ENCODE measurements at regions not wholly inside any gene's neighbourhood (a gene's known extent, or its start where the extent isn't known, plus 50 kb on each side); places are given as distances from the start of the nearest gene placed in this dataset.

- WGBS, 2 donors (ENCODE audit: low coverage in 1 of 2): 10 to 38% methylated on average over 1 of the region's 1 CpG
These were observed 174.4 kb downstream of the ALG10B start for GRCh38 chr12:38490941-38491340.

GRCh38 chr12:38501481-38501880, 184.9 kb downstream of the ALG10B start:
- TF ChIP-seq POLR2AphosphoS5 (IDR thresholded peaks at IDR 0.05): no peak
- no peak for TF ChIP-seq POLR2A (IDR thresholded peaks at IDR 0.05)
- TF ChIP-seq CTCF (IDR thresholded peaks at IDR 0.05): no peak
- no peak for TF ChIP-seq EP300 (IDR thresholded peaks at IDR 0.05)
- ATAC-seq: no peak
- H3K4me3 ChIP-seq: no peak overlapping the region

More at GRCh38 chr12:38490941-38491340, 174.4 kb downstream of the ALG10B start:
- H3K4me3 ChIP-seq: no peak overlapping the region
- ATAC-seq: no peak
- H3K27me3 ChIP-seq: no peaks in the 10 kb centered on the region
- TF ChIP-seq EP300 (IDR thresholded peaks at IDR 0.05): no peak
- no peak for TF ChIP-seq CTCF (IDR thresholded peaks at IDR 0.05)
- no peak for TF ChIP-seq POLR2A (IDR thresholded peaks at IDR 0.05)
- no peak for TF ChIP-seq POLR2AphosphoS5 (IDR thresholded peaks at IDR 0.05)
- peaks cover 0 to 3% (median 0%) of the 10 kb centered on the region in 3 donors for H3K9me3 ChIP-seq
- no peaks in the 10 kb centered on the region for H3K36me3 ChIP-seq
- H3K4me1 ChIP-seq: no peaks in the 10 kb centered on the region
- H3K27ac ChIP-seq: no peak overlapping the region

GRCh38 chr12:38501991-38502390, 185.4 kb downstream of the ALG10B start:
- TF ChIP-seq EP300 (IDR thresholded peaks at IDR 0.05): no peak
- TF ChIP-seq CTCF (IDR thresholded peaks at IDR 0.05): no peak
- no peak for TF ChIP-seq POLR2AphosphoS5 (IDR thresholded peaks at IDR 0.05)
- no peak for TF ChIP-seq POLR2A (IDR thresholded peaks at IDR 0.05)
- ATAC-seq: no peak

More at GRCh38 chr12:38501481-38501880, 184.9 kb downstream of the ALG10B start:
- no peaks in the 10 kb centered on the region for H3K27me3 ChIP-seq
- WGBS, 2 donors (ENCODE audit: low coverage in 1 of 2): 65 to 69% methylated on average over 4 of the region's 4 CpGs
- no peaks in the 10 kb centered on the region for H3K36me3 ChIP-seq
- H3K27ac ChIP-seq: no peak overlapping the region
- H3K9me3 ChIP-seq: peaks cover 0 to 7% (median 0%) of the 10 kb centered on the region in 3 donors
- H3K4me1 ChIP-seq: no peaks in the 10 kb centered on the region

GRCh38 chr12:38502415-38502814, 185.8 kb downstream of the ALG10B start:
- no peaks in the 10 kb centered on the region for H3K36me3 ChIP-seq
- H3K4me3 ChIP-seq: no peak overlapping the region

More at GRCh38 chr12:38501991-38502390, 185.4 kb downstream of the ALG10B start:
- Histone ChIP-seq H3K27me3 (no peaks in the 10 kb centered on the region), H3K4me1 (no peaks in the 10 kb centered on the region), H3K4me3 (no peak overlapping the region), H3K36me3 (no peaks in the 10 kb centered on the region), H3K9me3 (peaks cover 0 to 7% (median 0%) of the 10 kb centered on the region in 3 donors), H3K27ac (no peak overlapping the region)

More at GRCh38 chr12:38502415-38502814, 185.8 kb downstream of the ALG10B start:
- H3K27me3 ChIP-seq: no peaks in the 10 kb centered on the region
- ATAC-seq: no peak
- TF ChIP-seq POLR2AphosphoS5 (IDR thresholded peaks at IDR 0.05) (no peak), EP300 (IDR thresholded peaks at IDR 0.05) (no peak), POLR2A (IDR thresholded peaks at IDR 0.05) (no peak), CTCF (IDR thresholded peaks at IDR 0.05) (no peak)
- no peak overlapping the region for H3K27ac ChIP-seq
- no peaks in the 10 kb centered on the region for H3K4me1 ChIP-seq
- H3K9me3 ChIP-seq: peaks cover 0 to 4% (median 0%) of the 10 kb centered on the region in 3 donors
- 68 to 69% methylated on average over 2 to 4 of the region's 4 CpGs for WGBS, 2 donors (ENCODE audit: low coverage in 1 of 2)
